ENCODE measurements at regions not wholly inside any gene's neighbourhood (a gene's known extent, or its start where the extent isn't known, plus 50 kb on each side); places are given as distances from the start of the nearest gene placed in this dataset.
"Not testable (repeated sequence)": the region's sequence is repeated elsewhere in the genome, so short reads cannot be mapped to it uniquely, and the experiment has no call there.

DNA sequence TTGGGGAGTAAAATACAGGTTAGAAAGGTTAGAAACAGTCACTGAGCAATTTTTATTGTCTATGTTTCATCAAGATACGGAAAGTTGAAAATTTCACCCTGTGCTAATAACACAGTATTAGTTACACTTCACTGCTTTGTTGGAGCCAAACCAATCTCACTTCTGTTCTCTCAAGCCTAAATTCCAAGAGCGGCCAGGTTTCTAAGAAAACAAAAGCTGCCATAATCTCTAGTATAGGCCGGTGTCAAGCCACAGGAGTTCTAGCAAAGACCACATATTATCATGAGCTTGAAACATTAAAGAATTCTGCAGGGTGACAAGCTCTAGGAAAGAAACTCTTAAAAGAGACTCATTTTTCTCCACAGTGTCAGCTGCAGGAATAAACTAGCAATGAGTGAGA, 128.7 kb downstream of the TXNL1 start:
- Mint-ChIP-seq H3K4me1 (ENCODE audit: low read depth in 2 of 2) (no peaks in the 10 kb centered on the region), H3K36me3 (ENCODE audit: insufficient read depth) (no peaks in the 10 kb centered on the region), H3K4me3 (no peak overlapping the region), H3K9me3 (no peaks in the 10 kb centered on the region), H3K27ac (no peak overlapping the region), H3K27me3 (peaks cover 0 to 14% of the 10 kb centered on the region in 2 donors)
- ATAC-seq (replicated peaks) (no peak), DNase-seq (no peak)

DNA sequence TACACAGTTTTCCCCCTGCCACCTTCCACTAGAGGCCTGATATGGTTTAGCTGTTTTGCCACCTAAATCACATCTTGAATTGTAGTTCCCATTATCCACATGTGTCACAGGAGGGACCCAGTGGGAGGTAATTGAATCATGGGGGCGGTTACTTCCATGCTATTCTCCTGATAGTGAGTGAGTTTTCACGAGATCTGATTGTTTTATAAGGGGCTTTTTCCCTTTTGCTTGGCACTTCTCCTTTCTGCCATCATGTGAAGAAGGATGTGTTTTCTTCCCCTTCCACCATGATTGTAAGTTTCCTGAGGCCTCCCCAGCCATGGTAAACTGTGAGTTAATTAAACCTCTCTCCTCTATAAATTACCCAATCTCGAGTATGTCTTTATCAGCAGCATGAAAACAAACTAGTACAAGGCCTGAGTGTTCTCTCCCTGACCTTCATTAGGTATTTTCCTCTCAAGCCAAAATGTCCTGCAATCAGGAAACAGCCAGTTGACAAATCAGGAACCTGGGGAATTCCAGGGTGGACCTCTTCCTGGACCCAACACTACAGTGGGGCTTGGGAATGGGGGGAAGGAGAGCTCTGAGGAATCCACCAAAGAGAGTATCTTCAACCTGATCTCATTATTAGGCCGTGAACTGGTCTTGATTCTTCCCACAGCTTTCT, 129.9 kb downstream of the TXNL1 start:
- Mint-ChIP-seq H3K4me1 (ENCODE audit: low read depth in 2 of 2) (no peaks in the 10 kb centered on the region), H3K27ac (no peak overlapping the region), H3K9me3 (peaks cover 0 to 2% of the 10 kb centered on the region in 2 donors), H3K36me3 (ENCODE audit: insufficient read depth) (no peaks in the 10 kb centered on the region), H3K27me3 (peaks cover 7 to 14% of the 10 kb centered on the region in 2 donors), H3K4me3 (no peak overlapping the region)
- no peak for DNase-seq
- ATAC-seq (replicated peaks): no peak

DNA sequence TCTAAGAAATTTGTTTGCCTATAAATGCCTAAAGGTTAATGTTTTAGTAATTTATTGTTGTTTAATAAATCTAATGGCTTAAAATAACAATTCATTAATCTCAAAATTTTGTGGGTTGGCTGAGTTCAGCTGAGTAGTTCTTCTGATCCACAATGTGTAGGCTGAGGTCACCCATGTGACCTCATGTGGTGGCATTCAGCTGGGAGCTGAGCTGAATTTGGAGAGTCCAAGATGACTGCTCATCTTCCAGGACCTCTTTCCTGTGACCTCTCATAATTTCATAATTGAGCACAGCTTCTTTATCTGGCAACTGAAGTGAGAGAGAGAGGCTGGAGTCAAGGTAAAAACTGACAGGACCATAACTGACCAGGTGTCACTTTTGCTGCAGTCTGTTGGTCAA, 132.4 kb downstream of the TXNL1 start:
- DNase-seq (no peak), ATAC-seq (replicated peaks) (no peak)
- no peak overlapping the region for H3K4me3 Mint-ChIP-seq
- H3K4me1 Mint-ChIP-seq (ENCODE audit: low read depth in 2 of 2): no peaks in the 10 kb centered on the region
- H3K27ac Mint-ChIP-seq: no peak overlapping the region
- H3K9me3 Mint-ChIP-seq: peaks cover 0 to 2% of the 10 kb centered on the region in 2 donors
- peaks cover 7 to 14% of the 10 kb centered on the region in 2 donors for H3K27me3 Mint-ChIP-seq
- no peaks in the 10 kb centered on the region for H3K36me3 Mint-ChIP-seq (ENCODE audit: insufficient read depth)

DNA sequence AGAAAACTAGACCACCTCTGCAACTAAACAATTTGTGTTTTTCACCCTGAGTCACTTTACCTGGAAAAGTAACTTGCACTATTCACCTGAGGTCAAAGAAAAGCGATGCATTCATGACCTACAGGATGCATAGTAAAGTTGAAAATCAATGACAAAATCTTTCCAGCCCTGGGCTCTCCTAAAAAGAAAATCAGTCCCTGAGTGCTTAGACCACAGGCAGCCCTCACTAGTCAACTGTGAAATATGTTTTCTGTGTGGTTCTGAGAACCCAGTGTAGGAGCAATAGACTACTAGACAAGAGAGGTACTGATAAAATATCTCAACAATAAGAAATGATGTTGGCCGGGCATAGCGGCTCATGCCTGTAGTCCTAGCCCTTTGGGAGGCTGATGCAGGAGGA, 133.1 kb downstream of the TXNL1 start:
- no peaks in the 10 kb centered on the region for H3K36me3 Mint-ChIP-seq (ENCODE audit: insufficient read depth)
- H3K27ac Mint-ChIP-seq: no peak overlapping the region
- H3K9me3 Mint-ChIP-seq: peaks cover 0 to 2% of the 10 kb centered on the region in 2 donors
- no peak for DNase-seq
- H3K4me3 Mint-ChIP-seq: no peak overlapping the region
- no peak for ATAC-seq (replicated peaks)
- H3K4me1 Mint-ChIP-seq (ENCODE audit: low read depth in 2 of 2): no peaks in the 10 kb centered on the region
- peaks cover 7 to 14% of the 10 kb centered on the region in 2 donors for H3K27me3 Mint-ChIP-seq

DNA sequence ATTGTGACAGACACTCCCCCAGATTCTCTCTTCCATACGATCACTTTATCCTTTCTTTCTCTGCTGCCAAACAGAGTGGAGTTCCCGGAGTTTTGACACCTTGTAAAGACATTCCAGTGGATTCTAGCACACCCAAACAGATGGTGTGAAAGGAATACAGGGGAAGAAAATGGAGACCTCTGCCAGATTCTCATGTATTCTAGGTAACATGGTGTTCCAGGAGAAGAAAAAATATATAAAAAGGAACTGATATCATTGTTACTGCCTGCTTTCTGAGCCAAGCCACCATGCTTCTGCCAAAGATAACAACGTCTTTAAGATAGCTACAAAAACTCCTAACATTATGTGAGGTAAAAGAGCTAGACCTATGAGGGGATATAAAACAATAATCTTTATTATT, 136.5 kb downstream of the TXNL1 start:
- no peak for DNase-seq
- no peaks in the 10 kb centered on the region for H3K36me3 Mint-ChIP-seq (ENCODE audit: insufficient read depth)
- H3K4me3 Mint-ChIP-seq: no peak overlapping the region

DNA sequence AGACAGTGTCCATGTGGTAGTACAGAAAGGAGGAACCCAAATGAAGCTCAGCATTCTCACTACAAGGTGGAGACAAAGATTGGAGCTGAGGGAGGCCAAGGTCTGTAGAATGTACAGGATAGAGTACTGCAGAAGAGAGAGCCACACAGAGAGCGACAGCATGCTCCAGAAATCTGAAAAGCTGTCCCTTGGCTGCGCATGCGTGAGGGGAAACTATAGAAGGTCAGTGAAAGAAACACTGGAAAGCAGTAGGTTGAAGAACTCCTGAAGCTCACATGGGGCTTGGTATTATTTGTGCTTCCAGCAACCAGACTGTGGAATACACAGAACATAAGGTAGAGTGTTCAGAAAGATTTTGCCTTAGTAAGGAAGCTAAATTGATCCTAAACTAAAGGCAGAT, 142.5 kb downstream of the TXNL1 start:
- Mint-ChIP-seq H3K27me3 (peaks cover 6 to 13% of the 10 kb centered on the region in 2 donors), H3K36me3 (ENCODE audit: insufficient read depth) (no peaks in the 10 kb centered on the region), H3K4me1 (ENCODE audit: low read depth in 2 of 2) (no peaks in the 10 kb centered on the region), H3K9me3 (no peaks in the 10 kb centered on the region), H3K4me3 (no peak overlapping the region), H3K27ac (no peak overlapping the region)
- ATAC-seq (replicated peaks) (no peak), DNase-seq (no peak)

More for the DNA sequence above, 136.5 kb downstream of the TXNL1 start:
- Mint-ChIP-seq H3K4me1 (ENCODE audit: low read depth in 2 of 2) (no peaks in the 10 kb centered on the region), H3K9me3 (peaks cover 0 to 2% of the 10 kb centered on the region in 2 donors), H3K27me3 (peaks cover 7 to 14% of the 10 kb centered on the region in 2 donors), H3K27ac (no peak overlapping the region)
- no peak for ATAC-seq (replicated peaks)

DNA sequence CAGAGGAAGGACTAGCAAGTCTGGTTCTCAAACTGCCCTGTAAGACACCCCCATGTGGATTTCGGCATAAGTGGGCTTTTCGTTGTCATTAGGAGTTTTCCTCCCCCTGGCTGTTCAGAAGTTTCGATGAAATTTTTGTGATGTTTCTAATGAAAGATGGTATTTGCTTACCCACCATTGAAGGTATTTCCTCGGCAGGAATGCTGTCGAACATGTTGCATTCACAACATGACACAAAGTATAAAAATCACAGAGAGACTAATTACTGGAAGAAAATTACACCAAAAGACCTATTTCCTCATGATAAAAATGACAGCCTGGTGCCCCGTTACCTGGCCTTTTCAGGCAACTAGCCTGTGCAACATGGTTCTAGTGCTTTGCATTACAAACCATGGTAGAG, 144.9 kb downstream of the TXNL1 start:
- Mint-ChIP-seq H3K27ac (no peak overlapping the region), H3K9me3 (no peaks in the 10 kb centered on the region), H3K36me3 (ENCODE audit: insufficient read depth) (no peaks in the 10 kb centered on the region), H3K4me3 (no peak overlapping the region), H3K4me1 (ENCODE audit: low read depth in 2 of 2) (no peaks in the 10 kb centered on the region), H3K27me3 (peaks cover 6 to 13% of the 10 kb centered on the region in 2 donors)
- no peak for ATAC-seq (replicated peaks)
- no peak for DNase-seq

DNA sequence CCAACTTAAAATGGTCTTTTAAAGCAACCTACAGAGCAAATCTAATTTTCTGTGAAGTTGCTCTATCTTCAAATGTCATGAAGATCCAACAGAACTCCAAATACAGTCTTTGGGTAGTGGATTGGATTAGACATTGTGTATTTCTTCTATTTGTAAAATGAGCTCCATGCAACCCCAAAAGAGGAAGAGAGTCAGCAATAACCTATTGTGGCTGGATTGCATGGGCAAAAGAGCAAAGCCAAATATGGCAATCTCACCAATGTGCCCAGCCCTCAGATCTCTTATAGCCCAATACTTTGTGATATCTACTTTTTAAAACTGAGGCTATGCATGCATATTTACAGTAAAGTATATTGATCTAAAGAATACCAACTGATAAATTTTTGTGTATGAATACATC, 146.3 kb downstream of the TXNL1 start:
- ATAC-seq (replicated peaks): no peak
- H3K9me3 Mint-ChIP-seq: peaks cover under 1 to 1% of the 10 kb centered on the region in 2 donors

DNA sequence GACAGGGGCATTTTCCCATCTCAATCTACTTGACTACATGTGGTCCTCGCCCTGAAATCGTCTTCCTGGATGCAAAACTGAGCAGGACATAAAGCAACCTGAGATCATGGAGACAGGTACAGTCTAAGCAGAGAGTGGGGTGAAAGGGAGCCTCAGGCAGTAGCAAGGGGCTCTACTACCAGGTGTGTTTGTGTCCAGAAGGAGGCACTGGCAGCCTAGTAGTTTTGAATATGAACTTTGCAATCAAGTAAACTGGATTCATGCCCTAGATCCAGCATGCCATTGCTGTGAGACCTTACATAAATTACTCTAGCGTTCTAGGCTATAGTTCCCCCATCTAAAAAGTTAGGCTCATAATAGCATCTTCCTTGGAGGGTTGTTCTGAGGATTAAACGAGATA, 147.4 kb downstream of the TXNL1 start:
- no peak overlapping the region for H3K4me3 Mint-ChIP-seq
- DNase-seq (no peak), ATAC-seq (replicated peaks) (no peak)
- H3K9me3 Mint-ChIP-seq: peaks cover 5 to 6% of the 10 kb centered on the region in 2 donors
- no peak overlapping the region for H3K27ac Mint-ChIP-seq
- no peaks in the 10 kb centered on the region for H3K4me1 Mint-ChIP-seq (ENCODE audit: low read depth in 2 of 2)
- no peaks in the 10 kb centered on the region for H3K36me3 Mint-ChIP-seq (ENCODE audit: insufficient read depth)
- H3K27me3 Mint-ChIP-seq: peaks cover 6 to 20% of the 10 kb centered on the region in 2 donors

More for the DNA sequence above, 146.3 kb downstream of the TXNL1 start:
- Mint-ChIP-seq H3K27ac (no peak overlapping the region), H3K36me3 (ENCODE audit: insufficient read depth) (no peaks in the 10 kb centered on the region), H3K27me3 (peaks cover 6 to 14% of the 10 kb centered on the region in 2 donors), H3K4me3 (no peak overlapping the region), H3K4me1 (ENCODE audit: low read depth in 2 of 2) (no peaks in the 10 kb centered on the region)
- DNase-seq: no peak

DNA sequence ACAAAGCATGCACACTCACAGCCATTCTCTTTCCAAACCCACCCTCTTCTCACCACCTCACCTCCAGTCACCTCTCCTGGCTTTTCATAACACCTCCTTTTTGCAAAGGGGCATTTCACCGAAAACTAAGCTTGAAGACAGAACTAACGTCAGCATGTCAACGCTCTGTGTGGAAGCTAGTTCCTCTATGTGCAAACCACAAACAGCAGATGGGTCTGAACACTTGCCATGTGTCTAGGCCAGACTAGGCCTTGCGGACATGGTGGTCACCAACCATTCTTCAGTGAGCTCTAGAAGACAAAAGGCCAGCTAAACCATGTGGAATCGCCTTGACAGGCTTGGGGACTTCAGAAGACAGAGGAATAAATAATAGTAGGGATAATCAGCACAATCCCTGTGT, 148.5 kb downstream of the TXNL1 start:
- ATAC-seq (replicated peaks) (no peak), DNase-seq (no peak)
- Mint-ChIP-seq H3K36me3 (ENCODE audit: insufficient read depth) (no peaks in the 10 kb centered on the region), H3K4me3 (no peak overlapping the region), H3K4me1 (ENCODE audit: low read depth in 2 of 2) (no peaks in the 10 kb centered on the region), H3K27me3 (peaks cover 6 to 16% of the 10 kb centered on the region in 2 donors), H3K27ac (no peak overlapping the region), H3K9me3 (peaks cover 5 to 6% of the 10 kb centered on the region in 2 donors)

DNA sequence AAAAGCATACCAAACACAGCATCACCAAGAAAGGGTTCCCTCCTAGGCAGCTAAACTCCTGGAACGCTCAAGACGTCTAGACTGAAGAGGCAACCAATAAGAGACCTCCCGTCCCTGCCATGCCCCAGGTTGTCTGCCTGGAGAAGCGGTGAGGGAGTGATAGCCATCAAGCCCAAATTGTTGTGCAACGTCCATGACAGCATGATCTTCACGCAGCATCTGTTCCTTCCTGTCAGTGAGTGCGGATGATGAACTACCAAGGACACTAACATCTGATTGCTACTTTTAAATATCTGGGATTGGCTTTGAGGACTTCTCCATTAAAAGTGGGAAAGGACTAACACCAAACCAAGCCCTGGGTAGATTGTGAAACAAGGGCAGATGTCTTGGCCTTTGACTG, 149.7 kb downstream of the TXNL1 start:
- H3K9me3 Mint-ChIP-seq: peaks cover 6% of the 10 kb centered on the region in 2 donors
- no peaks in the 10 kb centered on the region for H3K36me3 Mint-ChIP-seq (ENCODE audit: insufficient read depth)
- no peak overlapping the region for H3K27ac Mint-ChIP-seq
- no peaks in the 10 kb centered on the region for H3K4me1 Mint-ChIP-seq (ENCODE audit: low read depth in 2 of 2)
- H3K27me3 Mint-ChIP-seq: peaks cover 0 to 14% of the 10 kb centered on the region in 2 donors
- ATAC-seq (replicated peaks) (no peak), DNase-seq (no peak)
- no peak overlapping the region for H3K4me3 Mint-ChIP-seq

DNA sequence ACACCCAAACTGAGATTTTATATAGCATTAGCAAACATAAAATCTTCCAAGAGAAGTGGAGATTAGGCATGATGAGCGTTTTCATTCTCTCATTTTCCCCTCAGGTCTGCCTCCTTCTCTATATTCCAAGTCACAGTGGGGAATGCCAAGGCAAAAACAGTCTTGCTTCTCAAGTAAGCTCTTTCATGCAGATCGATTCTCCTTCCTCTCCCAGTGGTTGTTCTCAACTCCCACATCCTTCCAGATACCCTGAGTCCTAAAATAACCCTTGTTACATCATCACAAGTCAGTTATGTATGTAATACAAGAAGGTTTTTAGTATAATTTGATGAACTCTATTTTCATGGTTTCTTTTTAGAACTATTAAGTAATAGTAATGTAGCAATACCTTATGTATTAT, 150.6 kb downstream of the TXNL1 start:
- no peak overlapping the region for H3K27ac Mint-ChIP-seq
- peaks cover 6% of the 10 kb centered on the region in 2 donors for H3K9me3 Mint-ChIP-seq
- peaks cover 0 to 12% of the 10 kb centered on the region in 2 donors for H3K27me3 Mint-ChIP-seq
- ATAC-seq (replicated peaks) (no peak), DNase-seq (no peak)
- no peak overlapping the region for H3K4me3 Mint-ChIP-seq
- H3K36me3 Mint-ChIP-seq (ENCODE audit: insufficient read depth): no peaks in the 10 kb centered on the region
- H3K4me1 Mint-ChIP-seq (ENCODE audit: low read depth in 2 of 2): no peaks in the 10 kb centered on the region

DNA sequence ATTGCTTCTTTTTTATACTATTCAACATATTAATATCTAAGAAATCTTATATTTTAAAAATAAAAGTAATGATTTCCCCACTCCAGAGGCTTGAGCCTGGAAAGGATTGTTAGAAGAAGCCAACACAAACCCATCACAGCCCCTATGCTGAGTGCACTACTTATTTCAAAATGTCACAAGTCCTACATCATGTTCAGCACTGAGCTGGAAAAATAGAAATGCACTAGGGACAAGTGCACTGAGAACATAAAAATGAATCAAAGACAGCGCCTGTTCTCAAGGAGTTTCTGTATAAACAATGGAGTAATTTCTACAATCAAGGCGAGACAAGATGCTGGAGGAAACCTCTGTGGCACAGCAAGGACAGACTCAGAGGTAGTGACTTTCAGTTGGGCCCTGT, 155.0 kb downstream of the TXNL1 start:
- no peak for ATAC-seq (replicated peaks)
- peaks cover 0 to 7% of the 10 kb centered on the region in 2 donors for H3K27me3 Mint-ChIP-seq
- no peak for DNase-seq
- no peaks in the 10 kb centered on the region for H3K36me3 Mint-ChIP-seq (ENCODE audit: insufficient read depth)
- peaks cover 6 to 8% of the 10 kb centered on the region in 2 donors for H3K9me3 Mint-ChIP-seq
- no peak overlapping the region for H3K4me3 Mint-ChIP-seq
- no peaks in the 10 kb centered on the region for H3K4me1 Mint-ChIP-seq (ENCODE audit: low read depth in 2 of 2)
- H3K27ac Mint-ChIP-seq: no peak overlapping the region

DNA sequence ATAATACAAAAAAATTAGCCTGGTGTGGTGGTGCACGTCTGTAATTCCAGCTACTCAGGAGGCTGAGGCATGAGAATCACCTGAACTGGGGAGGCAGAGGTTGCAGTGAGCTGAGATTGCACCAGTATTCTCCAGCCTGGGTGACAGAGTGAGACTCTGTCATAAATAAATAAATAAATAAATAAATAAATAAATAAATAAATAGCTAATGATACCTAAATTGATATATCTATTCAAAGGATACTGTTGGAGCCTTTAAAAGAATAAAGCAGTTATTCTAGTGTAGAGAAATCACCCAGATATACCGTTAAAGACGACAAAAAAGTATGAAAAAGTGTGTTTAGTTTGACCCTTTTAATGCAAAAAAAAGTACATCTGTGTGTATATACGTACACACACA, 155.6 kb downstream of the TXNL1 start:
- H3K9me3 Mint-ChIP-seq; H3K36me3 Mint-ChIP-seq (ENCODE audit: insufficient read depth): not testable (repeated sequence)

More for the DNA sequence above, 155.6 kb downstream of the TXNL1 start:
- not testable (repeated sequence) for ATAC-seq (replicated peaks); H3K4me1 Mint-ChIP-seq (ENCODE audit: low read depth in 2 of 2); DNase-seq; H3K27me3 Mint-ChIP-seq; H3K27ac Mint-ChIP-seq; H3K4me3 Mint-ChIP-seq
